Posterior cingulate gyrus (tissue), 11 donors: ENCODE measurements at regions not wholly inside any gene's neighbourhood (a gene's known extent, or its start where the extent isn't known, plus 50 kb on each side); places are given as distances from the start of the nearest gene placed in this dataset.

Source experiments
- DNase-seq, 10 donors: peaks; one replicate each; pipeline versions ENCODE4 v3.0.0 to v3.0.0-alpha.2; 2020 to 2021; ENCODE audit warnings: mixed read lengths in 3 of 10
- intact Hi-C: fragments of 100-400 bp; cut with DNase I; formaldehyde crosslinking; loops from one replicate; pipeline ENCODE4 v1.15.1; 2023

- intact Hi-C loops, result no loop called here
These were observed 331.9 kb downstream of the MYCN start for GRCh38 chr2:16272038-16272788.

GRCh38 chr2:16271231-16271896 is 331.0 kb downstream of the MYCN start:
- DNase-seq, result no peak
- intact Hi-C loops, result no loop called here

More at GRCh38 chr2:16272038-16272788, 331.9 kb downstream of the MYCN start:
- DNase-seq, result no peak

GRCh38 chr2:16270441-16270840 is 330.1 kb downstream of the MYCN start:
- DNase-seq, result no peak
- intact Hi-C loops, result no loop called here

GRCh38 chr2:16268301-16269000 is 328.1 kb downstream of the MYCN start:
- intact Hi-C loops, result no loop called here
- DNase-seq, result no peak

- no peak for DNase-seq
- intact Hi-C loops, result no loop called here
These were observed 326.2 kb downstream of the MYCN start for GRCh38 chr2:16266571-16266970.

GRCh38 chr2:16264931-16265540 is 324.7 kb downstream of the MYCN start:
- intact Hi-C loops, result no loop called here
- no peak for DNase-seq

- intact Hi-C loops, result no loop called here
- DNase-seq, result no peak
These were observed 324.1 kb downstream of the MYCN start for GRCh38 chr2:16264491-16264890.

GRCh38 chr2:16263241-16263890 is 323.0 kb downstream of the MYCN start:
- no peak for DNase-seq
- intact Hi-C loops, result no loop called here

- intact Hi-C loops, result no loop called here
- DNase-seq, result no peak
These were observed 322.3 kb downstream of the MYCN start for GRCh38 chr2:16262526-16263178.

- DNase-seq, result no peak
- intact Hi-C loops, result no loop called here
These were observed 321.4 kb downstream of the MYCN start for GRCh38 chr2:16261791-16262190.

GRCh38 chr2:16261071-16261470 is 320.7 kb downstream of the MYCN start:
- intact Hi-C loops, result no loop called here
- DNase-seq, result no peak

GRCh38 chr2:16260041-16260830 is 319.9 kb downstream of the MYCN start:
- no peak for DNase-seq
- intact Hi-C loops, result no loop called here

GRCh38 chr2:16259010-16259409 is 318.7 kb downstream of the MYCN start:
- intact Hi-C loops, result no loop called here
- no peak for DNase-seq

GRCh38 chr2:16258350-16258749 is 318.0 kb downstream of the MYCN start:
- intact Hi-C loops, result no loop called here
- no peak for DNase-seq

- intact Hi-C loops, result no loop called here
- no peak for DNase-seq
These were observed 317.1 kb downstream of the MYCN start for GRCh38 chr2:16257322-16258028.

- no peak for DNase-seq
- intact Hi-C loops, result no loop called here
These were observed 316.4 kb downstream of the MYCN start for GRCh38 chr2:16256601-16257321.

GRCh38 chr2:16255120-16255519 is 314.8 kb downstream of the MYCN start:
- intact Hi-C loops, result no loop called here
- no peak for DNase-seq

GRCh38 chr2:16254356-16254965 is 314.1 kb downstream of the MYCN start:
- DNase-seq, result no peak
- intact Hi-C loops, result no loop called here
